ENCODE measurements at regions not wholly inside any gene's neighbourhood (a gene's known extent, or its start where the extent isn't known, plus 50 kb on each side); places are given as distances from the start of the nearest gene placed in this dataset.

DNA sequence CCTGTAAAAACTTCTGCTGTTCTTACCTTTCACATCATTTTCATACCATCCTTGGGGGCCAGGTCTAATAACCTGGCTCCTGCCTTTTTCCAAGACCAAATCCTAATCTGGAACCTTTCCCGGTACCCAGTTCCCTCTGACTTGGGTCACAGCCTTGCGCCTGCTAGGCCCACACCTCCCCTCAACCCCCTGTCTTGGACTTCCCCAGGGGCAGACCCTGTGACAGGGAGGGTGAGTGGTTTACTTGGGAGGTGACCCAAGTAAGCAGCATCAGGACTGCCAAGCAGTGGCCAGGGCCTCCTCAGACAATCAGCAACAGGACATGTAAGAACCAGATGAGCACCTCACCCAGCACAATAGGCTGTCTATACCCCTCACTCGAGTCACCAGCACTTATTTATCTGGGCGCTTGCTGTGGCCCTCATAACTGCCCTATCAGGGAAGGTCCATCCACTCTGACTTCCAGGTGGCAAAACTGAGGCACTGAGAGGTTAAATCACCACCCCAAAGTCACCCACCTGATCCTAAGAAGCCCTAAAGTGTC, 124.7 kb downstream of the MATN1 start:
- H3K36me3 ChIP-seq: no peaks in the 10 kb centered on the region
- no peak overlapping the region for H3K27ac ChIP-seq
- H3K4me3 ChIP-seq: no peak overlapping the region
- H3K27me3 ChIP-seq: no peaks in the 10 kb centered on the region
- no peak for DNase-seq (ENCODE audit: low spot score in 2 of 2)
- no peaks in the 10 kb centered on the region for H3K9me3 ChIP-seq
- TF ChIP-seq EP300 (IDR thresholded peaks at IDR 0.05) (no peak), POLR2A (IDR thresholded peaks at IDR 0.05) (no peak)
- H3K4me1 ChIP-seq: no peaks in the 10 kb centered on the region
- 82 to 85% methylated on average over 4 of the region's 4 CpGs for WGBS, 2 donors

DNA sequence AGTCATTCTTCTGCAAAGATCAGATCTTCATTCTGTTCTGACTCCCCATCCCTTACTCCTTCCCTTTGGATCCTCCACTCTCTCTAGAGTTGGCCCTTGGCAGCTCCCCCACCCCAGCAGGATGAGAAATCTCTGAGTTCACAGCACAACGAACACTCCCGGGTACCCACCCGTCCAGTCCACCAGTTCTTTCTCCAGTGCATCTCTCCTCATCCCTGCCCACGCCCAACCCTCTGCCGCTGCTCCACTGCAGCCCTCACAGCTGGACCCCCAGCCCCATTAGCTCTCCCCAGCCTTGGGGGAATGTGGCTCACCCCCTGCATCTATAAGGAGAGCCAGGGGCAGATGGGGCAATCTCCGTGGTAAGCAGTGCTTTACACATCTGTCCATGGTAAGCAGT, 125.7 kb downstream of the MATN1 start:
- Histone ChIP-seq H3K4me3 (no peak overlapping the region), H3K4me1 (no peaks in the 10 kb centered on the region)
- TF ChIP-seq EP300 (IDR thresholded peaks at IDR 0.05) (no peak), POLR2A (IDR thresholded peaks at IDR 0.05) (no peak)
- TF ChIP-seq, protein P1, sequence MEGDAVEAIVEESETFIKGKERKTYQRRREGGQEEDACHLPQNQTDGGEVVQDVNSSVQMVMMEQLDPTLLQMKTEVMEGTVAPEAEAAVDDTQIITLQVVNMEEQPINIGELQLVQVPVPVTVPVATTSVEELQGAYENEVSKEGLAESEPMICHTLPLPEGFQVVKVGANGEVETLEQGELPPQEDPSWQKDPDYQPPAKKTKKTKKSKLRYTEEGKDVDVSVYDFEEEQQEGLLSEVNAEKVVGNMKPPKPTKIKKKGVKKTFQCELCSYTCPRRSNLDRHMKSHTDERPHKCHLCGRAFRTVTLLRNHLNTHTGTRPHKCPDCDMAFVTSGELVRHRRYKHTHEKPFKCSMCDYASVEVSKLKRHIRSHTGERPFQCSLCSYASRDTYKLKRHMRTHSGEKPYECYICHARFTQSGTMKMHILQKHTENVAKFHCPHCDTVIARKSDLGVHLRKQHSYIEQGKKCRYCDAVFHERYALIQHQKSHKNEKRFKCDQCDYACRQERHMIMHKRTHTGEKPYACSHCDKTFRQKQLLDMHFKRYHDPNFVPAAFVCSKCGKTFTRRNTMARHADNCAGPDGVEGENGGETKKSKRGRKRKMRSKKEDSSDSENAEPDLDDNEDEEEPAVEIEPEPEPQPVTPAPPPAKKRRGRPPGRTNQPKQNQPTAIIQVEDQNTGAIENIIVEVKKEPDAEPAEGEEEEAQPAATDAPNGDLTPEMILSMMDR (IDR thresholded peaks at IDR 0.05): no peak

DNA sequence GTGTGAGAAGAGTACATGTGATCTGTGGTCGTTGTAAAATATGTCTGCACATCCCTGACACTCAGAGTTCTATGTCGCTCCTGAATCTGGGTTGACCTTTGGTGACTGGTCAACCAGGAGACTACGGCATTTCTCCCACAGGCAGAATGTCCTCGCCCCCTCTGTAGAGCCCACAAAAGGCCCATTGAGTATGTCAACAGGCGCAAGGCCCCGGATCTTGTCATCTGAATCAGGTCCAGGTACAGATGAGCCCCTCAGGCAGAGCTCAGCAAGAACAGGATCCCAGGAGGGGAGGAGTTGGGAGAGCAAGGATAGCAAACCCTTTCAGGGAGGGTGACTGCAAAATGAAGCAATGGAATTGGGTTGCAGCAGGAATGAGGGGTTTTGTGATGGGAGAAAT, 126.5 kb downstream of the MATN1 start:
- WGBS, 2 donors: 53 to 68% methylated on average over 5 to 6 of the region's 6 CpGs
- Histone ChIP-seq H3K36me3 (no peaks in the 10 kb centered on the region), H3K9me3 (no peaks in the 10 kb centered on the region), H3K27me3 (no peaks in the 10 kb centered on the region), H3K4me3 (no peak overlapping the region), H3K4me1 (no peaks in the 10 kb centered on the region), H3K27ac (no peak overlapping the region)
- DNase-seq (ENCODE audit: low spot score in 2 of 2): no peak
- no peak for TF ChIP-seq EP300 (IDR thresholded peaks at IDR 0.05)
- TF ChIP-seq, protein P1 (IDR thresholded peaks at IDR 0.05): no peak

More for the DNA sequence above, 125.7 kb downstream of the MATN1 start:
- Histone ChIP-seq H3K9me3 (no peaks in the 10 kb centered on the region), H3K36me3 (no peaks in the 10 kb centered on the region), H3K27ac (no peak overlapping the region), H3K27me3 (no peaks in the 10 kb centered on the region)
- no peak for DNase-seq (ENCODE audit: low spot score in 2 of 2)
- WGBS, 2 donors: 49 to 53% methylated on average over 6 of the region's 6 CpGs

DNA sequence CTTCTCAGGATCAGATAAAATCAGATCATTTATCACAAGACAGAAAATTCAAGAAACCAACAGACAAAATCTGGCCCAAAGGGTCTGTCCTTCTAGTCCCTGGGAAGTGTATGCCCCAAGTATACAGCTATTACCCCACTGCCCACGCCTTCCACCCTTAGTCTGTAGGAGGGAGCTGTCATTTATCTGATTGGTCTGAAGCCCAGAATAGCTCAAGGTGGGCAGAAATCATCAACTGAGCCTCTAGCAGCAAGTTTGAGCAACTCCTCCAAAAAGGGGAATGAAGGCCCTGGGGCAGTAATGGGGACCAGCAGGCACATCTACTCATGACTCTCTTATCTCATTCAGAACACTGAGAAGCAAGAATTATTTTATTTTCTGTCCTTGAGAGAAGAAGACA, 126.9 kb downstream of the MATN1 start:
- no peaks in the 10 kb centered on the region for H3K36me3 ChIP-seq
- no peaks in the 10 kb centered on the region for H3K9me3 ChIP-seq
- 65 to 80% methylated on average over 1 of the region's 1 CpG for WGBS, 2 donors
- no peak for DNase-seq (ENCODE audit: low spot score in 2 of 2)
- H3K4me3 ChIP-seq: no peak overlapping the region
- H3K27ac ChIP-seq: no peak overlapping the region
- TF ChIP-seq EP300 (IDR thresholded peaks at IDR 0.05): no peak
- TF ChIP-seq, protein P1 (IDR thresholded peaks at IDR 0.05): no peak
- TF ChIP-seq POLR2A (IDR thresholded peaks at IDR 0.05): no peak
- no peaks in the 10 kb centered on the region for H3K4me1 ChIP-seq
- no peaks in the 10 kb centered on the region for H3K27me3 ChIP-seq

DNA sequence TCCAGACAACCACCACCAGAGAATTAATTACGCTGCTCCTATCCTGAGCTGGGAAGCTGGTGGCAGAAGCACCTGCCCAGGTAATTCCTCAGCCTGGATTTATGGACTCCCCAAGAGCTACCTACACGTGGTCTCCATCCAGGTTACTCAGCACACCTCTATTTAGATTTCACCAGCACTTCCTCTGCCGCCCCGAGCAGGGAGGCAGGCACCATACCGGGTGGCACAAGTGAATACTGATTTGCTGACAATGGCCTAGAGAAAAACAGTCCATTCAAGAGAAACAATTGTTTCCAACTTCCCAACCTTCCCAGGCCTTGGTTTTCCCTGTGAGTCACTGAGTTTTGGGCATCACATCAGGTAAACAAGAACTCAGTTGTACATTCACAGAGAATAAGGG, 134.3 kb downstream of the MATN1 start:
- Histone ChIP-seq H3K27ac (no peak overlapping the region), H3K9me3 (no peaks in the 10 kb centered on the region), H3K4me1 (no peaks in the 10 kb centered on the region), H3K4me3 (no peak overlapping the region), H3K27me3 (no peaks in the 10 kb centered on the region), H3K36me3 (no peaks in the 10 kb centered on the region)
- TF ChIP-seq, protein P1 (IDR thresholded peaks at IDR 0.05): no peak
- TF ChIP-seq POLR2A (IDR thresholded peaks at IDR 0.05) (no peak), EP300 (IDR thresholded peaks at IDR 0.05) (no peak)
- 59 to 63% methylated on average over 5 of the region's 5 CpGs for WGBS, 2 donors
- no peak for DNase-seq (ENCODE audit: low spot score in 2 of 2)
